HG02852 (cell line): ENCODE measurements at regions not wholly inside any gene's neighbourhood (a gene's known extent, or its start where the extent isn't known, plus 50 kb on each side); places are given as distances from the start of the nearest gene placed in this dataset.

Experiments
- ATAC-seq: cut with Tn5 transposase; IDR thresholded peaks from one replicate; pipeline ENCODE4 v1.9.1; 2021; ENCODE audit warnings: mild to moderate bottlenecking, moderate library complexity; ENCODE audit not compliant: unreplicated experiment

DNA sequence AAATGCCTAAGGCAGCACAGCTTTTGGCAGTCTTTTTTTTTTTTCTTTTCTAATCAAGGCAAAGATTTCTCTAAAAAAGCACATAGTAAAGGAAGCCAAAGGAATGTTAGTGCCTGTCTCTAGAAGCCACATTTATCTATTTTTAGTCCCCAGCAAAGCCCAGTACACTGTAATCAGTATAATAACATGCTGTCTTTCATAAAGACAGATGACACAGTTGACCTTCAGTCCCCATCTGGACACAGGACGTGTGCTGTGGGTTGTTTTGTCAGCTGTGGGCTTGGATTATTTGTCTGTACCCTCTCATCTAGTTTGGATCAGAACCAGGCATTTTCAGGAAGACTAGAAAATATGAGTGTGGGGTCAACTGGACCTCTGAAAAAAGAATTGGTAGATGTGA, 110.4 kb upstream of the CTNNB1 start:
- ATAC-seq: no peak

DNA sequence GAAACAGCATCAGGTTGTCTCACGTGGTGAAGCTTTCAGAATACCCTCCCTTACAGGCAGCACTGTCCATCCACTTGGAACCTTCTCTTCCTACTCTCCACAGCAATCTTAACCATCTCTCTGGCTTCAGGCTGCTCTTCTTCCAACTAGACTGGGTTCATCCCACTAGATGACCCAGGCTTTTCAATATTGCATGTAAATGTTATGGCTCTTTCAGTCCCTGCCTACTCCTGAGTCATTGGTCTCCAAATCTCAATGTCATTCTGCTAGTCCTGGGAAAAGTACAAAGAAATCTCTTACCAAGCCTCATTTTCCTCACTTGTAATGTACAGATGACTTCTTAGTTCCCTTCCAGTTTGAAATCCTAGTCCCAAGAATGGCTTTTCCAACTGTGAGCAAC, 109.7 kb upstream of the CTNNB1 start:
- ATAC-seq: no peak

DNA sequence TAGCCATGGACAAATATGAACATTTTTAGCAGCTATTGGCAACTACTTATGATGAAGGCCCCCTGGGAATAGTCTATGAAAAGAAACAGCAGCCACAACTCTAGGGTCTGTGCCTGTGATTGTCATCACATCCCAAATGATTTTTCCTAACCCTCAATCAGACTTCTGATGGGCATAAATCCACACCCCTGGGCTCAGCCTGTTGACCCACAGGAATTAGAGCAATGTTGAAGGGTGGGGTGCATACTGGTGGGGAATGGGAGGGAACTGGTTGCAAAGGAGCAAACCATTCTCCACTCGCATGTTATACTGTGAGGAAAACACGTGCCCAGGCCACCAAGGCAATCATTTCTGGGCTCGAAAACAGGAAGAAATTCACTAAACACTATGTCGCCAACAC, 106.5 kb upstream of the CTNNB1 start:
- no peak for ATAC-seq

DNA sequence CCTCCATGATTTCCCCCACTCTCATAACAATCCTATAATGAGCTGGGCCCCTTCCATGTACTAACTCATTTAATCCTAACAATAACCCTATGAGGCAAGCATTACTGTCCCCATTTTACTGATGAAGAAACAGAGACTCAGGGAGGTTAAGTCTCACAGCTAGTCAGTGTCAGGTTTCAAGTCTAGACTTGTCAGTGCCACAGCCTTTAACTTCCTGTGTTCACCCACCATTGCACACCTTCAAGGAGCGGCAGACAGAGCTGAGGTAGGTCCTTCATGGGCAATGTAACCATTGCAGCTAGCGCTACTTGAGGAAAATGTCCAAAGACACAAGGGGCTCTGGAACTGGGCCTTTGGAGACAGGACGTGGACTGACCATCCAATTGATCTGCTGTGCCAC, 105.8 kb upstream of the CTNNB1 start:
- ATAC-seq: no peak

DNA sequence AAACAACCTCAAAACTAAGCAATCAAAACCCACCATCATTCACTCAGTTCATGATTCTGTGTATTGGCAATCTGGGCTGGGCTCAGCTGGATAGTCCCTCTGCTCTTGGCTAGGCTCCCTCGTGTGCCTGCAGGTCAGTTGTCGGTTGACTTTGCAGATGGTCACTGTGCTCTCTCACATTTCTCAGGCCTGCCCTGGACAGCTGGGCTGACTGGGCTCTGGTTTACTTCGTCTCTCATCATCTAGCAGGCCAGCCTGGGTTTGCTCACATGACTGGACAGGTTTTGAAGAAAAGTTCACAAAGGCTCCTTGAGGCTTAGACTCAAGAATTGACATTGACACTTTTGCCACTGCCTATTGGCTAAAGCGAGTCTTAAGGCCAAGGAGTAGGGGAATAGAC, 105.0 kb upstream of the CTNNB1 start:
- ATAC-seq: no peak

DNA sequence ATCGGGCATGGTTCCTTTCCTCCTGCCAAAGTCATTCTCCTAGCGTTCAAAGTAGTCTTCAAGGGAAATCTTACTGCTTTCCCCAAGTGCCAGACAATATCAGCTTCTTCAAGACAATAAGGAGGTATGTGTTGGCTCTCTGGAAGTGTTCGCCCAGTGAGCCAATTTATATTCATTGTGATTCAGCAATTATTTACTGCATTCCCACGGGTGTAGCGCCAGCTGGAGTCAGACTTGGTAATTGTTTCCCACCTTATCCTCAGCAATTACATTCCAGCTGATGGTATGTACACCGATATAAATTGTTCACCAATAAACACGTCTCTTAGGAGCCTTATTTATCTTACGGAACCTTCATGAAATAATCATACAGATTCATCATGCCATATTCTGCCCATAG, 103.6 kb upstream of the CTNNB1 start:
- no peak for ATAC-seq

DNA sequence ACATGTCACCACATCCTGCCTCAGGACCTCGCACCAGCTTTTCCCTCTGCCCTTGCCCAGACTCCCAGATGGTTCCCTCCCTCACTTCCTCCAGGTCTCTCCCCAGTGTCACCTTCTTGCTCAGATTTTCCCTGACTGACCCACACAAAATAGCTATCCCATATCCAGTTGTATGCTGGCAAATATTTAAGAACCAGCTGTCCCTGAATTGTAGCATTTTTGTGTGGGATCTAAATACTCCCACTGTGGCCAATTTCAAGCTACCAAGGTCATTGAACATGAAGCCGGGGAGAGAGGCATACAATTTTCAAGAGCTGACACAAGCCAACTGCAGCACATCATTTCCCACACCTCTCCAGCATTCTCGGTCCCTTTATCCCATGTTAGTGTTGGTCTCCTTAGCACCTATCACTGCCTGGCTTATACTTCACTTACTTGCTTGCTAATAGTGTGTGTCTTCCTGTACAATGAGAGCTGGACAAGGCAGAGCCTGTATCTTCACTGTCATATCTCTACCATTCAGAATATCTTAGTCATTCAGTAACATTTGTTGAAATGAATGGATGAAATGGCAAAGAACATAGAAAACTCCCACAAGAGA, 101.3 kb upstream of the CTNNB1 start:
- no peak for ATAC-seq

DNA sequence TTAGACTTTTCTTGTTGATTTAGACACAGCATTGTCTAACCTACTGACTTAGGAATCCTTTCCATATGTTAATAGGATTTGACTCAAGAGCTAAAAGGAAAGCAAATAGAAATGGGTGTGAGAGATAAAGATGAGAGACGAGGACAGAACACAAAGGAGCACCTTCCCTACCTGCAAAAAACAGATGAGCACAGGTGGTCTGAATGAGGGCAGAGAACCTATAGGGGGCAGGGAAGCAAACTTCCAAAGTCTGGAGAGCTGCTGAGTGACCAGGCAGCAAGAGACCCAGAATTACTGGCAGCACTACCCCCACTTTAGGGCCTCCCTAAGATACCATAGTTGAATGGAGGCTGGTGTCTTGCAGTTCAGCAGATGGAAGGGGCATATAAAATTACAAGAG, 98.1 kb upstream of the CTNNB1 start:
- no peak for ATAC-seq

DNA sequence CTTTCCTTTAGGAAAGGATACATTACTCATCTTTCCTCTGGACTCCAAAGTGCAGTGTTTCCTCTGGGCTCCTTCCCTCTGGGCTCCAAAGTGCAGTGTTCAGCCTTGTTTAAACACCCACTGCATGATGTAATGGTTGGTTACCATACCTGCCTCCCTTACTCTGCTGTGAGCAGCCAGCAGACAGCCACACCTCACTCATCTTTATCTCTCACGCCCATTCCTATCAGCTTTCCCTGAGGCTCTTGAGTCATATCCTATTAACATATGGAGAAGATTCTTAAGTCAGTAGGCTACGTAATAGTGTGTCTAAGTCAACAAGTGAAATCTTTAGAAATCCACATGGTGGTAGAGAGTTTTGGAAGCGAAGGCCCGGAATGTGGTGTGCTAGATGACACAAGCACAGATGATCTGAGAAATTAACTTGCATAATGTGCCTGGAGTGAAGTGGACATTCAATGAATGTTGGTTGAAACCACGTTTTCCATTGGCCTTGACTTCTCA, 97.2 kb upstream of the CTNNB1 start:
- no peak for ATAC-seq

DNA sequence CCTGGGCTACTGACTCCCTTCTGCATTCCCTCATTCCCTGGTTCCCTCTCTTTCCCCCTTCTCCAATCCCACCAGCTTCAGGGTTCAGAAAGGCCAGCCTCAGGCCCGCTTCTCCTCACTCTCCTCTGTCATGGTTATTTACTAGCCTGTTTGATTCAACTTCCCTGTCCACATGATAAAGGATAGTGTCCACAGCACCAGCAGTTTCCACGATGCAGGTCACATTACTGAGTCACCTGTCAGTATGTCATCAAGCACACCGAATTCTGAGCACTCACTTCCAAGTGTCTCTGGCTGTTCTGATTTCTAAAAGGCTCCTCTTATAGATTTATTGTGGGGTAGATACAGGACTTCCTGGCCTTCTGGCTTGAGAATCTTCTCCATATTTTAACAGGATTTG, 96.6 kb upstream of the CTNNB1 start:
- ATAC-seq: no peak

DNA sequence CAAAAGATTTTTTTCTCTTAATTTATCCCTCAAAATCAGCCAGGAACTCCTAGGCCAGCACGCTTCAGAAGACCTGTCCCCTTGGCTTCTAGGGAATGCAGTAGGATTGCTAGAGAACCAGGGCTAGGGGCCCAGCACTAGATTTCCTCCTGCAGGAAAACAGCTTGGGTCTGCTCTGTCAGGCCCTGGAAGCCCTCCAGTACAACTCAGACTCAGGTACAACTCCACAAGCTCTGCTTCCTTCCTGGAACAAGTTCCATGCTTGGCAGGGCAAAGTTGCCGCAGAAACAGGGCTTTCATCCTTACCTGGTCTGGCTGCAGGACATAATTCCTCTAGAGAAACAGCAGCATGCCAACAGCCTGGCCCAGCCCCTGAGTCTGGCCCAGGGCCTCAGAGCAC, 96.1 kb upstream of the CTNNB1 start:
- ATAC-seq: no peak

DNA sequence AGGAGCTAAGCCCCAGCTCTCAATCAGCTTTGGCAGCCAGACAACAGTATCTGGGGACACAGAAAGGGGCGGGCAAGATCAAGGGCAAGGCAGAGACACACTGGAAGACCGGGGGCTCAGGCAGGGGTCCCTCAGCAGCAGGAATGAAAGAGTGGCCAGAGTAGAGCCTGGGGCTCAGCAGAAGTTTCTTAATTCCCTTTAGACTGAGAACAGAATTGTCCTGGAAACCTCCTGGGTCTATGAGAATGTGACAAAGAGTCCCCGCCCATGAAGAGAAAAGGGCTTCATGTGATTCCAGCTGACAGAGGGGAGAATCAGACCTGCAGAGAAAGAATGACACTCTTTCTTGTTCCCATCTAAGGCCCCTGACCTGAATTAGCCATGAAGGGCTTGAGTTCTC, 95.2 kb upstream of the CTNNB1 start:
- ATAC-seq: no peak

DNA sequence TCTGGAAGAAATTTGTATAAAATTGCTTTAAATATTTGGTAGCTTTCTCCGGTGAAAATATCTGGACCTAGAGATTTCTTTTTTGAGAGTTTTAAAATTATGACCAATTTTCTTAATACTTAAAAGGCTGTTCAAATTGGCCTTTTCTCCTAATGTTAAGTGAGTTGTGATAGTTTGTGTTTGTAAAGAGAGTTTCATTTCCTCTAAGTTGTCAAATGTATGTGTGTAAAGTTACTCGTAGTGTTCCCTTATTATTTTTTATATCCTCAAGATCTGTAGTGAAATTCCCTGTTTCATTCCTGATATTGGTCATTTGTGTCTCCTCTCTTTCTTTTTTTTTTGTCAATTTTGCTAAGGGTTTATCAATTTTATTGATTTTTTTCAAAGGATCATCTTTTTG, 92.6 kb upstream of the CTNNB1 start:
- ATAC-seq: no peak

DNA sequence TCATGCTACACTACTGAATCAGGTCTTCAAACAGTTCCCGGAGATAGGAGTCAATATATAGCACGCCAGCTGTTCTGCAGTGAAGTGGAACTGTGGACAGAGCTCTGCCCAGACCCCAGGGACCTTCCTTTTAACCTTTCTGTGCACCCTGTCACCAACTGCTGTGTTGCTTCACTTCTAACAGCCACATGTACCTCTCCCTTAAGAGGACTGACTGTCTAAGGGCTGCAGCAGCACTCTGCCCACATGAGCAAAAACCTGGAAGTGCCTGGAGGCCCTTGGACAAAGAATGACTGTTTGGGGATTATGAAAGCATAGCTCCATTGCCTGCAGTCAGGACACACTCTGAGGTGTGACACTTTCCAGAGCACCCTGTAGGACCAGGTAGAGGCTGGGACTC, 88.3 kb upstream of the CTNNB1 start:
- no peak for ATAC-seq

DNA sequence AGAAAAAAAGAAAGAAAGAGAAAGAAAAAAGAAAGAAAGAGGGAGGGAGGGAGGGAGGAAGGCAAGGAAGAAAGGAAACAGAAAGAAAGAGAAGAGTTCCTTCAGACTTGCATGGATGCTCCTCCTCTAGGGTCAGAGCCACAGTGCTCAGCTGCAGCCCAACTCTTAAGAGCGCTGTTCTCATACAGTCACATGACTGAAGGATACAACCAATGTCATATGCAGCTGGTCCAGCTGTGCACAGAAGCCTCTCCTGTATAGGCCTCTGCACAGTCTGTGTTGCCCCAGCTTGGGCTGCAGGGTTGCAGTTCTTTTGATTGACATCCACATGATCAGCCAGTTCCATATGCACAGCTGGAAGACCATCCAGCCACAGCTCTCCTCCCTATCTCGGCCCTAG, 86.8 kb upstream of the CTNNB1 start:
- ATAC-seq: no peak

DNA sequence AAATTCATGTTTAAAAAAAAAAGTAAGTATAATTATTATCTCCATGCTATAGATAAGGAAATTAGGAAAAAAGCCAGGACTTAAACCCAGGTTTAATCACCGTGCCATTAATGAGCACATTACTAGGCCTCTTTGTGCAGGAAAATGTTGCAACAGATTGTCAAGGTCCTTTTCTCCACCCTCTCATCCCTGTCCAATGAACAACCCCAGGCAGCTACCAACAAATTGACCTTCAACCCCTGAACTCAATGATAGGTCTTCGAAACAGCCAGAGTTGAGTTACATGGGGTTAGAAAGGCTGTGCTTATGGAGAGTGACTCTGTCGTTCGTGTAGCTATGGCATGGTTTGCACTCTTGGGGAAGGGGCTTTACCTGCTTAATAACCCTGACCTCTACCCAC, 84.2 kb upstream of the CTNNB1 start:
- no peak for ATAC-seq

DNA sequence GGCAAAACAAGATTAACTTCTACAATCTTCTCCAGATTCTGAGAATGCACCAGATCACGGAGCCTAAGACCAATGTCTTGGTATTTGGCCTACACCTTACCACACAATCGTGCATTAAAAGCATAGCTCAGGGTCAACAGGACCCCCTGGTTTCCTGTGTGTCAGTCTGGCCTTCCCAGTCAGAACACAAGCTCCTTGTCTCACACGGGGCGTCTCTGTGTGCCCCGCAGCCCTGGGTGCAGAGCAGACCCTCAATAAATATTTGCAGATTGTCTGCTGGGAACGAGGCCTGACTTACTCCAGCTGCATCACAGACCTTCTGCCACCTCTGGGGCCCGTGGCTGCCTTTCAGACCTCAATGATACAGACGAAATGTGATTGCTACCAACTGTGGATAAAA, 82.5 kb upstream of the CTNNB1 start:
- ATAC-seq: no peak

DNA sequence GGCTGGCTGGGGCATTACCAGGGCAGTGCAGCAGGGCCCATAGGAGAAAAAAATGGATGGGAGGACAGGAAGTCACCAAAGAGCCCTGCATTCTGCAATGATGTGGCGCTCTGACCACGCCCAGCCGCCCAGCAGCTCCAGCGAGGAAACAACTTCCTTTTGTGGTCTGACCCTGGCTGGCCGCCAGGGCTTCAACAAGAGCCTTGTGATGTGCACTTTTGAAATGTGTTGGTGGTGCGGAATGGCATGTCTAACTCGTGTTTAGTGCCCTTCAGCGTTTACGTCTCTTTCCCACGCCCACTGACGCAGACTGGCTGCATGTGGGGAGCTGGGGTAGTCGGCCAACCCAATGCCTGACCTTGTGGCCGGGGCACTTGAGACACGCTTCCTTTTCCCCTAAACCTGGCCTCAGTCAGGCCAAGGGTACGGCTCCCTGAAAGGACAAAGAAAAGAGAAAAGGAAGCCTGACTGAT, 81.9 kb upstream of the CTNNB1 start:
- ATAC-seq: peak; percentile 93

DNA sequence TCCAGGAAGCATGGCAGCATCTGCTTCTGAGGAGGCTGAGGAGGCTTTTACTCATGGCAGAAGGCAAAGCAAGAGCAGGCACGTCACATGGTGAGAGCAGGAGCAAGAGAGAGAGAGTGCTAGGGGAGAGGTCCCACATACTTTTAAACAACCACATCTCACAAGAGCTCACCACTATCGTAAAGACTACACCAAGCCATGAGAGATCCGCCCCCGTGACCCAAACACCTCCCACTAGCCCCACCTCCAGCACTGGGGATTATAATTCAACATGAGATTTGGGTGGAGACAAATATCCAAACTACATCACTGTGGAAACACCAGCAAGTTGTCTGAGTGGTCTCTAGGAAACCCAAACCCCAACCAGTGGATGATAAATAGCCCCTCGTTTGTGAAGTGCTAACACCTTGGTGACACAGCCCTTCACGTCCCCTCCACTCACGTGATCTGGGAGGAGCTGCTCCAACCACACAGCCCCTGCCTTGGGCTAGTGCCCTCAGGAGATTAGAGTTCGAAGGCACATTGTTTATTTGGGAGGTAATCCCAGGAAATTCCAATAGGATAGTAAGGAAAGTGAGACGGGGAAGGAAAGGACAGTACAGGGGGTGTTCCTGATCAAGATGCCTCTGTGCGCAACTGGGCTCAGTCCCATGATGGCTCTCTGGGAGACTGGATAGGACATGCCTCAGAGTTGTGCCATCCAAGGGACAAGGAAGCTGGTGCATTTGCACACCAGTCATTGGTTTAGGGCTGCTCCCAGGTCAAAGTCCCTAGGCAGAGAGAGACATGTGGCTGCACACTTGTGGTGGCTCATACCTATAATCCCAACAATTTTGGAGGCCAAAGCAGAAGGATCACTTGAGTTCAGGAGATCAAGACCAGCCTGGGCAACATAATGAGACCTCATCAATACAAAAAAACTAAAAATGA, 80.6 kb upstream of the CTNNB1 start:
- no peak for ATAC-seq

DNA sequence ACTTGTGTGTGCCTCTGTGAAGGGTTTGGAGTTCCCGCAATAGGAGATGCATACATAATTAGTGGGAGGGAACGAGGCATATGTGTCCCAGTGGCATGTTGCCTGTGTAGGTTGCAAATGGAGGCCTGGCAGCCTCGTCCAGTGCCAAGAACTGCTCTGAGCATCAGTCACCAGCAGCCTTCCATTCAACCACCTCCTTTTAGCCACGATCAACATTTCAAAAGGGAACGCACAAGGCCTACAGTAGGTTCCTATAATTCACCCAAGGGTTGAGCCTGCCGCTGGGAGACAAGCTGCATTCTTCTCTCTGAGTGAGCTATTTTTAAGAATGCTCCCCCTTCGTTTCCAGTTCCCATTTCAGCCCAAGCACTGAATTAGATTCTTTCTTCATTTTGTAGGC, 78.8 kb upstream of the CTNNB1 start:
- ATAC-seq: no peak

DNA sequence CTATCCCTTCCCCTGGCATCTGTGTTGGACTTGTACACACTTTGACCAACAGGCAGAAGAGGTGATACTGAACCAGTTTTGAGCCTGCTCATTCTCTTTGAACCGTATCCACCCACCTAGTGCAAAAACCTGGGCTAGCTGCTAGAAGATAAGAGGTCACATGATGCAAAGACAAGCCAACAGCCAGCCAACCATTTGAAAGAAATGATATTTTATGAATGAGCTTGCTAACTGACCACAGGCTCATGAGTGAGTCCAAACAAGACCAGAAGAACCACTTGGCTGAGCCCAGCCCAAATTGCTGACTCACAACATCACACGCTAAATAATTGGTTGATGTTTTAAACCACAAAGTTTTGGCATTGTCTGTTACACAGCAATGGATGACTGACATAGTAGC, 74.0 kb upstream of the CTNNB1 start:
- no peak for ATAC-seq

DNA sequence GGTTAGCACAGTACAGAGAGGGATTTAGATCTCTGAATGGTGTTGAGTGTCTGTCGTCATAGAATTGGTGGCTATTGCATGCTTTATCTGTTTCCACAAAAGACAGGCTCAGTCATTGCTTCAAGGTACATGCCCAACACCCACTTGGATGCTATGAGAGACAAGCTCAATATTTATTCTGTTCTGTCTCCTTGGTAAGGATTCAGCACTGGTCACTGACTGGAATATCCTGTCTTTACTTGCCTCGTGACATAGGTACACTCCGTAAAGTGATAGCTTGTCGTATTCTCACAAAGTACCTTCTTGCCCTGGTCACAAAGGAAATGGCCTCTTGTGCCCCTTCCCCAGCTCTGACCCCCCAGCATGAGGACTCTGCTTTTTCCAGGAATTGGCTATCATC, 72.8 kb upstream of the CTNNB1 start:
- ATAC-seq: no peak
